ENCODE measurements at regions not wholly inside any gene's neighbourhood (a gene's known extent, or its start where the extent isn't known, plus 50 kb on each side); places are given as distances from the start of the nearest gene placed in this dataset.

GRCh38 chr14:48693793-48694192, 892.4 kb downstream of the RPS29 start:
- no peak overlapping the region for H3K4me3 ChIP-seq
- H3K27ac ChIP-seq: no peak overlapping the region
- no peak overlapping the region for H3K9ac ChIP-seq
- no peaks in the 10 kb centered on the region for H3K36me3 ChIP-seq
- H3K4me1 ChIP-seq: no peaks in the 10 kb centered on the region
- no peak overlapping the region for H3K4me2 ChIP-seq
- H3K27me3 ChIP-seq: no peaks in the 10 kb centered on the region
- no peaks in the 10 kb centered on the region for H4K20me1 ChIP-seq
- H3K9me3 ChIP-seq: no peaks in the 10 kb centered on the region
- TF ChIP-seq Cebpa-rat (IDR thresholded peaks at IDR 0.05): no peak

DNA sequence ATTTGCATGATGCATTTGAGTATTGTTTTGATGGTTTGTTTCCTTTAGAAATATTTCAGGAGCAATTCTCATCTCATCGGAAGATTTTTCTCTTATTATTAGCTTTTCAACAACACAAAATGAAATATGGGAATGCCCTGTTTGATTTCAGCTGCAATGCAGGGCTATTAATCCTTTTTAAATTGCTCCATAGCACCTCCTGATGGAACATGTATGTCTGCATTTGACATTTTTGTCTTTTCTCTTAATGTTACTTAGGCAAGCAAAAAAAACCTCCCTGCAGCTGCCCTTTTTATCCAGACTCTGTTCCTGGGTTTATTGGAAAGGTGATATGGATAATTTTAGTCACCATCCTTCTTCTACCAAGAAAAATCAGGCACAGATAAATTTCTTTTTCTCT, 895.8 kb downstream of the RPS29 start:
- TF ChIP-seq Cebpa-rat (IDR thresholded peaks at IDR 0.05): no peak
- H3K9me3 ChIP-seq: no peaks in the 10 kb centered on the region
- H4K20me1 ChIP-seq: no peaks in the 10 kb centered on the region
- no peak overlapping the region for H3K27ac ChIP-seq
- H3K36me3 ChIP-seq: no peaks in the 10 kb centered on the region
- H3K4me1 ChIP-seq: no peaks in the 10 kb centered on the region
- no peak overlapping the region for H3K4me3 ChIP-seq
- H3K4me2 ChIP-seq: no peak overlapping the region
- H3K27me3 ChIP-seq: no peaks in the 10 kb centered on the region
- H3K9ac ChIP-seq: no peak overlapping the region

DNA sequence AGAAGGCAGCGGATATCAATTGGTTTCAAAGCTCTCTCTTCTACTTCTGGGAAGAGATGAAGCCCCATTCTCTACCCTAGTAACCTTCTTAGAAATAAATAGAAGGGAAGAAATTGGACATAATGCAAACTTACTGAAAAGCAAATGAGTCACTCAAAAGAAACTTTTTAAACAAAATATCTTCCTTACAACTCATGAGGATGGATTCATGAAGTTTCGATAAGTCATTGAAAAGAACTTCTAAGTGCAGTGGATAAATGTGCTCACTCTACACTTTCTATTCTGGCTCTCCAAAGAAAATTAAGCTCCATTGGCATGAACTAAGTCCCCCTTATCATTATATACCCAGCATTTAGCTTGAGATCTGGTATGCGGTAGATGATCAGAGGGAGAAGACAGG, 899.5 kb downstream of the RPS29 start:
- TF ChIP-seq Cebpa-rat (IDR thresholded peaks at IDR 0.05): no peak
- no peak overlapping the region for H3K4me2 ChIP-seq
- no peak overlapping the region for H3K4me3 ChIP-seq
- no peaks in the 10 kb centered on the region for H3K27me3 ChIP-seq
- no peak overlapping the region for H3K27ac ChIP-seq
- no peaks in the 10 kb centered on the region for H3K4me1 ChIP-seq
- no peaks in the 10 kb centered on the region for H3K36me3 ChIP-seq
- H3K9me3 ChIP-seq: no peaks in the 10 kb centered on the region
- no peak overlapping the region for H3K9ac ChIP-seq
- H4K20me1 ChIP-seq: no peaks in the 10 kb centered on the region

- no peak overlapping the region for H3K9ac ChIP-seq
- no peak for TF ChIP-seq Cebpa-rat (IDR thresholded peaks at IDR 0.05)
- no peaks in the 10 kb centered on the region for H3K4me1 ChIP-seq
- H4K20me1 ChIP-seq: no peaks in the 10 kb centered on the region
- H3K27me3 ChIP-seq: no peaks in the 10 kb centered on the region
- H3K4me3 ChIP-seq: no peak overlapping the region
- no peaks in the 10 kb centered on the region for H3K36me3 ChIP-seq
- H3K27ac ChIP-seq: no peak overlapping the region
- no peak overlapping the region for H3K4me2 ChIP-seq
- H3K9me3 ChIP-seq: peaks cover 7% of the 10 kb centered on the region
Measured at GRCh38 chr14:48672506-48672905, 913.7 kb downstream of the RPS29 start.

GRCh38 chr14:48670939-48671338, 915.2 kb downstream of the RPS29 start:
- no peak for TF ChIP-seq Cebpa-rat (IDR thresholded peaks at IDR 0.05)
- Histone ChIP-seq H3K27ac (no peak overlapping the region), H3K9me3 (no peaks in the 10 kb centered on the region), H3K27me3 (no peaks in the 10 kb centered on the region), H3K4me3 (no peak overlapping the region), H3K9ac (no peak overlapping the region), H3K4me1 (no peaks in the 10 kb centered on the region), H3K4me2 (no peak overlapping the region), H3K36me3 (no peaks in the 10 kb centered on the region), H4K20me1 (no peaks in the 10 kb centered on the region)

DNA sequence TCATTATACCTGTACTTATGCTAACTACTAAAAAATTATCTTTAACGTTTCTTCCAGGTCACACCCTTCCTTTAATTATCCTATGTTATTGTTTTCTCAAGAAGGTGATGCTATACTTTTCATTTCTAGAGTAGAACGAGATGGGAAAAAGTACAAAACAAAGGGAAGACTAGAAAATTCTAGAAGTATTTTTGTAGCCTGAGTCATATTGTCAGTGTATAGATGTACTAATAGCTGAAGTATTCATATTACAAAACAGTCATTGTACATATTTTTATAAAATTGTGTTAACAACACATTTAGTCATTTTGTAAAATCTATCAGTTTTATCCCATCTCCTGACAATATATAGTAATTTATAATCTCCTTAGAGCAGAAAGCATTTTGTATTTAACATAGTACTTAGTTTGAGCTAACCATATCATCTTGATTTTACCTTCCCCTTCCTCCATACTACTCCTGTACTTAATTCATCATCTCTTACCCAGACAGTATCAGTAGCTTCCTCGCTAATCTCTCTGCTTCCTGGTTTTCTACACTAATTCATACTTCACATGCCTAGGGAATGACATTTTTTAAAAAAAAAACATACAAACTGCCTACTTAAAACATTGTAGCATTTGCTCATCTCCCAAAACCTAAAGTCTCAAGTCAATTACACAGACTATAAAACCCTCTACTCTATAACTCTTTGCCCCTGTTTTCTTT, 920.9 kb downstream of the RPS29 start:
- Histone ChIP-seq H3K4me3 (no peak overlapping the region), H3K4me1 (no peaks in the 10 kb centered on the region), H3K27ac (no peak overlapping the region), H4K20me1 (no peaks in the 10 kb centered on the region), H3K9me3 (no peaks in the 10 kb centered on the region), H3K4me2 (no peak overlapping the region), H3K9ac (no peak overlapping the region), H3K36me3 (no peaks in the 10 kb centered on the region), H3K27me3 (no peaks in the 10 kb centered on the region)
- no peak for TF ChIP-seq Cebpa-rat (IDR thresholded peaks at IDR 0.05)

- Histone ChIP-seq H4K20me1 (no peaks in the 10 kb centered on the region), H3K36me3 (no peaks in the 10 kb centered on the region), H3K9me3 (no peaks in the 10 kb centered on the region), H3K9ac (no peak overlapping the region), H3K4me1 (no peaks in the 10 kb centered on the region), H3K4me2 (no peak overlapping the region), H3K4me3 (no peak overlapping the region), H3K27me3 (no peaks in the 10 kb centered on the region), H3K27ac (no peak overlapping the region)
- no peak for TF ChIP-seq Cebpa-rat (IDR thresholded peaks at IDR 0.05)
Measured at GRCh38 chr14:48643241-48643640, 942.9 kb downstream of the RPS29 start.

- Histone ChIP-seq H3K36me3 (no peaks in the 10 kb centered on the region), H4K20me1 (no peaks in the 10 kb centered on the region), H3K27ac (no peak overlapping the region), H3K9me3 (no peaks in the 10 kb centered on the region), H3K4me3 (no peak overlapping the region), H3K27me3 (no peaks in the 10 kb centered on the region), H3K9ac (no peak overlapping the region), H3K4me2 (no peak overlapping the region), H3K4me1 (no peaks in the 10 kb centered on the region)
- TF ChIP-seq Cebpa-rat (IDR thresholded peaks at IDR 0.05): no peak
Measured at GRCh38 chr14:48628870-48629269, 953.5 kb upstream of the MDGA2 start.

GRCh38 chr14:48622980-48623379, 947.6 kb upstream of the MDGA2 start:
- no peaks in the 10 kb centered on the region for H3K36me3 ChIP-seq
- H3K27ac ChIP-seq: no peak overlapping the region
- H3K9ac ChIP-seq: no peak overlapping the region
- no peak for TF ChIP-seq Cebpa-rat (IDR thresholded peaks at IDR 0.05)
- H3K4me1 ChIP-seq: no peaks in the 10 kb centered on the region
- no peak overlapping the region for H3K4me3 ChIP-seq
- H4K20me1 ChIP-seq: no peaks in the 10 kb centered on the region
- H3K27me3 ChIP-seq: no peaks in the 10 kb centered on the region
- no peaks in the 10 kb centered on the region for H3K9me3 ChIP-seq
- no peak overlapping the region for H3K4me2 ChIP-seq

DNA sequence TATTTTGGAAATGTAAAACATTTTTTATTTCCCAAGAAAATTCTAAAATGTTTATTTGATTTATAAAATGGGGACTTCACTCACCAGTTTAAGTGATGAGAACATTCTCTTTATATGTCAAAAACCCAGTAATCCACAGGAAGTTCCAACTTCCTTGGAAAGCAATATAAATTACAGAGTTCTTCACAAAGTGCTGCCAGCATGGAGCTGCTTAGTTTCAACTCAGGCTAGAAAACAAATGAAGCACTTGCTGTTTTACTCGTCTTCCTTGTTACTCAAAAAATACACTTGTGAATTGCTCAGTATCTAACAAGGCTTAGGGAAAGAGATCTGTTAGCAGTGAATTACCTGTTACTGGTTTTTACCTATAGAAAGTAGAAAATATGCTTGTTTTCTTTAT, 942.7 kb upstream of the MDGA2 start:
- no peak overlapping the region for H3K4me3 ChIP-seq
- no peak overlapping the region for H3K27ac ChIP-seq
- H3K9me3 ChIP-seq: peaks cover 4% of the 10 kb centered on the region; the same call in 1 of the 2 replicates
- H3K27me3 ChIP-seq: no peaks in the 10 kb centered on the region
- no peak overlapping the region for H3K9ac ChIP-seq
- no peaks in the 10 kb centered on the region for H3K36me3 ChIP-seq
- no peak overlapping the region for H3K4me2 ChIP-seq
- H3K4me1 ChIP-seq: no peaks in the 10 kb centered on the region
- TF ChIP-seq Cebpa-rat (IDR thresholded peaks at IDR 0.05): no peak
- H4K20me1 ChIP-seq: no peaks in the 10 kb centered on the region

DNA sequence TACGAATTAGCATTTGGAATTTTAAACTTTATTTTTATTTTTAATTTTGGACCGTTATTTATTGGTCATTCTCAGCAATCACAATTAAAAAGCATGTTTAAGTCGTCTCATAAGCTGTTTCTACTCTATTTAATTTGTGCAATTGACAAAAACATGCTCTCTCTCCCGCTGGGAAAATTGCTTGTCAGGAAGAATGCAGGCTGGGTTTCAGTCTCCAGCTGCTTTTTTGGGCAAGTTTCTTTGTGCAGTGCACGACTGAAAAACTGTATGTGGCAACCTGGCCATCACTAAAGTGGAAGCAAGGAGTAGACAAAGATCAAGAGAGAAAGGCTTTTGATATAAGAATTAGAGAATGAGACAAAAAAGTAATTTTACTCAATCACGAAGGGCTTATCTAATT, 941.5 kb upstream of the MDGA2 start:
- H3K27ac ChIP-seq: no peak overlapping the region

More for the DNA sequence above, 941.5 kb upstream of the MDGA2 start:
- Histone ChIP-seq H3K36me3 (no peaks in the 10 kb centered on the region), H3K9ac (no peak overlapping the region), H3K4me1 (no peaks in the 10 kb centered on the region), H3K4me2 (no peak overlapping the region), H3K9me3 (peaks cover 4% of the 10 kb centered on the region; the same call in 1 of the 2 replicates), H3K4me3 (no peak overlapping the region), H3K27me3 (no peaks in the 10 kb centered on the region), H4K20me1 (no peaks in the 10 kb centered on the region)
- TF ChIP-seq Cebpa-rat (IDR thresholded peaks at IDR 0.05): no peak
